Kidney (tissue), 13 donors: ENCODE measurements at regions not wholly inside any gene's neighbourhood (a gene's known extent, or its start where the extent isn't known, plus 50 kb on each side); places are given as distances from the start of the nearest gene placed in this dataset.
A peak's percentile ranks its signal among the peaks of the same experiment; 100 is the strongest.

Source experiments
- DNase-seq, 5 donors: peaks; one replicate each; pipeline ENCODE4 v3.0.0-alpha.2; 2013 to 2020
- FAIRE-seq: peaks from 2 replicates; lab custom pipeline; 2012; peaks lifted over from hg19 to GRCh38; lab: Jason Lieb, UNC
- H3K27ac ChIP-seq, 2 donors: one replicate each; pipeline ENCODE4 v1.7.0; 2013; ENCODE audit warnings: low read depth in 2 of 2, low read length in 2 of 2, inconsistent platforms in 1 of 2
- H3K27me3 ChIP-seq: one replicate; pipeline ENCODE4 v1.7.1; 2013; ENCODE audit warnings: low read length, inconsistent platforms; ENCODE audit not compliant: control insufficient read depth, insufficient read depth
- H3K36me3 ChIP-seq, 3 donors: one replicate each; pipeline versions ENCODE4 v1.7.0 to v1.7.1; 2013; ENCODE audit warnings: low read length in 3 of 3, control low read depth in 1 of 3, inconsistent platforms in 1 of 3; ENCODE audit not compliant: insufficient read depth in 3 of 3, control insufficient read depth in 2 of 3
- H3K4me1 ChIP-seq, 3 donors: one replicate each; pipeline versions ENCODE4 v1.7.0 to v1.7.1; 2013; ENCODE audit warnings: low read length in 3 of 3, inconsistent platforms in 1 of 3, low read depth in 1 of 3; ENCODE audit not compliant: control insufficient read depth in 2 of 3, insufficient read depth in 2 of 3
- H3K4me3 ChIP-seq, 3 donors: one replicate each; pipeline versions ENCODE4 v1.7.0 to v1.8.1; 2013; ENCODE audit warnings: low read length in 3 of 3, control low read depth in 1 of 3, inconsistent platforms in 1 of 3
- H3K9ac ChIP-seq, 3 donors: one replicate each; pipeline versions ENCODE4 v1.7.0 to v1.7.1; 2013; ENCODE audit warnings: low read length in 3 of 3, control low read depth in 1 of 3, inconsistent platforms in 1 of 3
- H3K9me3 ChIP-seq, 3 donors: one replicate each; pipeline versions ENCODE4 v1.7.0 to v1.7.1; 2013; ENCODE audit warnings: low read length in 3 of 3, control low read depth in 1 of 3, inconsistent platforms in 1 of 3; ENCODE audit not compliant: control insufficient read depth in 2 of 3, insufficient read depth in 1 of 3
- intact Hi-C: fragments of 100-400 bp; cut with DNase I; formaldehyde crosslinking; loops from one replicate; pipeline ENCODE4 v1.11.1; 2022
- TF ChIP-seq, protein P1 (sequence below): IDR thresholded peaks from 3 replicates; pipeline ENCODE4 v1.5.1; 2012; ENCODE audit warnings: mild to moderate bottlenecking, moderate library complexity, borderline replicate concordance; ENCODE audit not compliant: insufficient read depth; ENCODE audit errors: extremely low read depth
- donor health status: control.
- donor health status: control.
- donor health status: control.
- donor health status: control.
- donor health status: control.
- donor health status: DM: yes; HTN: yes; CAD: no.
- donor health status: Normal renal cell carcinoma (clear cell type).

DNA sequence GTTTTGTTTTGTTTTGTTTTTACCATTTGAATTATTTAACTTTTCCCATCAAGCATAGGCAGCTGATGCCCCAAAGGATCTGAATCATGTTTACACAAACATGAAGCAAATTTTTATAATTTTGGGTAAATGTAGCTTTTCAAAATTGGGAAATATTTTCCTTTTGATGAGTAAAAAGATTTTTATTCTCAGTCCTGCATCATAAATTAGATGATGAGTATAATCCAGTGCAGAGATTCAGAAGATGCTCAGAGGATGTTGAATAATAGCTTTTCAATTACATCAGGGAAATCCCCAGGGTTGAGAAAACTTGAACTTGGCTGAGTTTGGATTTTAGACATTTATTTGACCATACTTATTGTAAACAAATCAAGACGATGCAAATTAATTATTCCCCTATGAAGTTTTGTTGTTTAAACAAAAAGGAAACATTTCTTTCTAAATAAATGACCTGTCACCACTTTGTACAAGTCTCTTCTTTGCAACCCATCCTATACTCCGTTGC is 121.7 kb downstream of the FAM204A start:
- Histone ChIP-seq H3K9me3 (no peaks in the 10 kb centered on the region), H3K27me3 (no peaks in the 10 kb centered on the region), H3K9ac (no peak overlapping the region), H3K4me3 (no peak overlapping the region), H3K36me3 (no peaks in the 10 kb centered on the region), H3K27ac (no peak overlapping the region), H3K4me1 (no peaks in the 10 kb centered on the region)
- TF ChIP-seq, protein P1, sequence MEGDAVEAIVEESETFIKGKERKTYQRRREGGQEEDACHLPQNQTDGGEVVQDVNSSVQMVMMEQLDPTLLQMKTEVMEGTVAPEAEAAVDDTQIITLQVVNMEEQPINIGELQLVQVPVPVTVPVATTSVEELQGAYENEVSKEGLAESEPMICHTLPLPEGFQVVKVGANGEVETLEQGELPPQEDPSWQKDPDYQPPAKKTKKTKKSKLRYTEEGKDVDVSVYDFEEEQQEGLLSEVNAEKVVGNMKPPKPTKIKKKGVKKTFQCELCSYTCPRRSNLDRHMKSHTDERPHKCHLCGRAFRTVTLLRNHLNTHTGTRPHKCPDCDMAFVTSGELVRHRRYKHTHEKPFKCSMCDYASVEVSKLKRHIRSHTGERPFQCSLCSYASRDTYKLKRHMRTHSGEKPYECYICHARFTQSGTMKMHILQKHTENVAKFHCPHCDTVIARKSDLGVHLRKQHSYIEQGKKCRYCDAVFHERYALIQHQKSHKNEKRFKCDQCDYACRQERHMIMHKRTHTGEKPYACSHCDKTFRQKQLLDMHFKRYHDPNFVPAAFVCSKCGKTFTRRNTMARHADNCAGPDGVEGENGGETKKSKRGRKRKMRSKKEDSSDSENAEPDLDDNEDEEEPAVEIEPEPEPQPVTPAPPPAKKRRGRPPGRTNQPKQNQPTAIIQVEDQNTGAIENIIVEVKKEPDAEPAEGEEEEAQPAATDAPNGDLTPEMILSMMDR = no peak
- intact Hi-C loops = no loop called here
- FAIRE-seq = peak; percentile 42
- DNase-seq = no peak

- intact Hi-C loops = no loop called here
Observed at GRCh38 chr10:118218562-118218961, 123.6 kb downstream of the FAM204A start.

GRCh38 chr10:118216571-118217170 is 125.5 kb downstream of the FAM204A start:
- H3K27ac ChIP-seq = no peak overlapping the region
- no peaks in the 10 kb centered on the region for H3K27me3 ChIP-seq
- TF ChIP-seq, protein P1 = no peak
- DNase-seq = peak in 2 of 5 donors; percentile 32 to 40
- no peak overlapping the region for H3K4me3 ChIP-seq
- no peak for FAIRE-seq
- H3K36me3 ChIP-seq = no peaks in the 10 kb centered on the region
- no peak overlapping the region for H3K9ac ChIP-seq
- intact Hi-C loops = no loop called here
- peaks cover 0 to 3% (median 0%) of the 10 kb centered on the region in 3 donors for H3K4me1 ChIP-seq
- H3K9me3 ChIP-seq = no peaks in the 10 kb centered on the region

More at GRCh38 chr10:118218562-118218961, 123.6 kb downstream of the FAM204A start:
- Histone ChIP-seq H3K4me1 (peaks cover 0 to 3% (median 0%) of the 10 kb centered on the region in 3 donors), H3K4me3 (no peak overlapping the region), H3K9ac (no peak overlapping the region), H3K27me3 (no peaks in the 10 kb centered on the region), H3K27ac (no peak overlapping the region), H3K36me3 (no peaks in the 10 kb centered on the region), H3K9me3 (no peaks in the 10 kb centered on the region)
- DNase-seq (no peak), FAIRE-seq (no peak)
- TF ChIP-seq, protein P1 = no peak
